Sigmoid colon (tissue), 6 donors: ENCODE measurements at regions not wholly inside any gene's neighbourhood (a gene's known extent, or its start where the extent isn't known, plus 50 kb on each side); places are given as distances from the start of the nearest gene placed in this dataset.
"Not testable (repeated sequence)": the region's sequence is repeated elsewhere in the genome, so short reads cannot be mapped to it uniquely, and the experiment has no call there.

Experiments
- DNase-seq: peaks from one replicate; pipeline ENCODE4 v3.0.0-alpha.2; 2019
- H3K27ac ChIP-seq, 4 donors: fragments of 200-600 bp; sonication (generic); one replicate each; pipeline ENCODE4 v1.5.1; 2016 to 2019; ENCODE audit warnings: mild to moderate bottlenecking in 1 of 4
- H3K27me3 ChIP-seq, 3 donors: fragments of 200-600 bp; sonication (generic); one replicate each; pipeline ENCODE4 v1.5.1; 2019; ENCODE audit warnings: mild to moderate bottlenecking in 1 of 3
- H3K36me3 ChIP-seq, 4 donors: fragments of 200-600 bp; sonication (generic); one replicate each; pipeline ENCODE4 v1.5.1; 2016 to 2019
- H3K4me1 ChIP-seq, 4 donors: fragments of 200-600 bp; sonication (generic); one replicate each; pipeline ENCODE4 v1.5.1; 2017 to 2019
- H3K4me3 ChIP-seq, 4 donors: fragments of 200-600 bp; sonication (generic); one replicate each; pipeline ENCODE4 v1.5.1; 2017 to 2019; ENCODE audit warnings: mild to moderate bottlenecking in 2 of 4, moderate library complexity in 1 of 4
- H3K9me3 ChIP-seq, 4 donors: fragments of 200-600 bp in 3 of 4; sonication (generic) in 3 of 4; one replicate each; pipeline versions ENCODE4 v1.5.1 to v1.6.1; 2013 to 2019
- EP300 ChIP-seq, 4 donors: sonication (generic); formaldehyde crosslinking; IDR thresholded peaks; one replicate each; pipeline ENCODE4 v1.6.1; 2017; ENCODE audit warnings: antibody characterized with exemption in 4 of 4
- POLR2A ChIP-seq, 2 donors: fragments of 450-650 bp; IDR thresholded peaks; one replicate each; pipeline ENCODE4 v1.6.1; 2016; ENCODE audit warnings: antibody characterized with exemption in 2 of 2, mild to moderate bottlenecking in 2 of 2, moderate library complexity in 2 of 2
- POLR2AphosphoS5 ChIP-seq, 4 donors: sonication (generic); formaldehyde crosslinking; IDR thresholded peaks; one replicate each; pipeline ENCODE4 v1.6.1; 2017; ENCODE audit warnings: antibody characterized with exemption in 4 of 4
- WGBS, 2 donors: extraction: QIAGEN DNeasy Blood & Tissue Kit; methylation state at CpG; one replicate each; pipeline ENCODE4 v1.1.7; 2013; 5-methylcytosine and 5-hydroxymethylcytosine counted together
- intact Hi-C: fragments of 100-400 bp; cut with DNase I; formaldehyde crosslinking; loops from one replicate; pipeline ENCODE4 v1.15.1; 2023
- TF ChIP-seq, protein P1 (sequence below), 4 experiments: fragments of 450-650 bp in 3 of 4; fragments of 200-600 bp in 1 of 4; IDR thresholded peaks; one replicate each; pipeline ENCODE4 v1.5.1; 2016 to 2019; ENCODE audit warnings: antibody characterized with exemption in 4 of 4, mild to moderate bottlenecking in 3 of 4, moderate library complexity in 2 of 4
- donor health status: healthy with polysubstance abuse.
- donor health status: healthy.

DNA sequence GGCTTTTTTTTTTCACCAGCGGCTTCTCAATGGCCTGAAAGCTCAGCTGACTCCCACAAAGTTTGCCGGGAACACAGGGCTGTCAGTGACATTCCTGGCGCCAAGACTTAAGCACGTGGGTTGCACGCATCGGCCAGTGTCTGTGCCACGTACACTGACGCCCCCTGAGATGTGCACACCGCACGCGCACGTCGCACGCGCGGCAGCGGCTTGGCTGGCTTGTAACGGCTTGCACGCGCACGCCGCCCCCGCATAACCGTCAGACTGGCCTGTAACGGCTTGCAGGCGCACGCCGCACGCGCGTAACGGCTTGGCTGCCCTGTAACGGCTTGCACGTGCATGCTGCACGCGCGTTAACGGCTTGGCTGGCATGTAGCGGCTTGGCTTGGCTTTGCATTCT, 63.2 kb downstream of the CCDC74A start:
- Histone ChIP-seq H3K27me3 (no peaks in the 10 kb centered on the region), H3K36me3 (no peaks in the 10 kb centered on the region), H3K4me1 (no peaks in the 10 kb centered on the region), H3K27ac (no peak overlapping the region), H3K9me3 (no peaks in the 10 kb centered on the region), H3K4me3 (no peak overlapping the region)
- TF ChIP-seq, protein P1, sequence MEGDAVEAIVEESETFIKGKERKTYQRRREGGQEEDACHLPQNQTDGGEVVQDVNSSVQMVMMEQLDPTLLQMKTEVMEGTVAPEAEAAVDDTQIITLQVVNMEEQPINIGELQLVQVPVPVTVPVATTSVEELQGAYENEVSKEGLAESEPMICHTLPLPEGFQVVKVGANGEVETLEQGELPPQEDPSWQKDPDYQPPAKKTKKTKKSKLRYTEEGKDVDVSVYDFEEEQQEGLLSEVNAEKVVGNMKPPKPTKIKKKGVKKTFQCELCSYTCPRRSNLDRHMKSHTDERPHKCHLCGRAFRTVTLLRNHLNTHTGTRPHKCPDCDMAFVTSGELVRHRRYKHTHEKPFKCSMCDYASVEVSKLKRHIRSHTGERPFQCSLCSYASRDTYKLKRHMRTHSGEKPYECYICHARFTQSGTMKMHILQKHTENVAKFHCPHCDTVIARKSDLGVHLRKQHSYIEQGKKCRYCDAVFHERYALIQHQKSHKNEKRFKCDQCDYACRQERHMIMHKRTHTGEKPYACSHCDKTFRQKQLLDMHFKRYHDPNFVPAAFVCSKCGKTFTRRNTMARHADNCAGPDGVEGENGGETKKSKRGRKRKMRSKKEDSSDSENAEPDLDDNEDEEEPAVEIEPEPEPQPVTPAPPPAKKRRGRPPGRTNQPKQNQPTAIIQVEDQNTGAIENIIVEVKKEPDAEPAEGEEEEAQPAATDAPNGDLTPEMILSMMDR (IDR thresholded peaks at IDR 0.05) = no peak
- TF ChIP-seq POLR2AphosphoS5 (IDR thresholded peaks at IDR 0.05) (no peak), EP300 (IDR thresholded peaks at IDR 0.05) (no peak), POLR2A (IDR thresholded peaks at IDR 0.05) (no peak)
- DNase-seq = no peak
- WGBS, 2 donors = 89 to 90% methylated on average over 39 of the region's 39 CpGs
- intact Hi-C loops = no loop called here

DNA sequence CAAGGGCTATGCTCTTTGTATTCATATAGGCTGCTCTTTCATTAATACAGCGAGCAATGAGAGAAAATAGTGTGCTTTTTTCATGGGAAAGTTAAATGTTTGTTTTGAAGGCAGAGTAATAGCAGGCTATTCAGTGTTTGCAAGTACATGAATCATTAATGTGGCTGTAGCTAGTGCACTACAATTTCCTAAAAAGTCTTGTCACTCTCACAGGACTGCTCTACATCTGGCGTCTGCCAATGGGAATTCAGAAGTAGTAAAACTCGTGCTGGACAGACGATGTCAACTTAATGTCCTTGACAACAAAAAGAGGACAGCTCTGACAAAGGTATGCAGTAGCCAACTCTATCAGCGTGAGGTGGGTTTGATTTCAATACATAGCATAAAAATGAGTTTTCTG, 68.9 kb downstream of the CCDC74A start:
- 16 to 57% methylated on average over 4 to 5 of the region's 5 CpGs for WGBS, 2 donors
- H3K36me3 ChIP-seq, H3K4me1 ChIP-seq, H3K9me3 ChIP-seq, H3K27ac ChIP-seq, H3K27me3 ChIP-seq, H3K4me3 ChIP-seq, DNase-seq, intact Hi-C loops: not testable (repeated sequence)

DNA sequence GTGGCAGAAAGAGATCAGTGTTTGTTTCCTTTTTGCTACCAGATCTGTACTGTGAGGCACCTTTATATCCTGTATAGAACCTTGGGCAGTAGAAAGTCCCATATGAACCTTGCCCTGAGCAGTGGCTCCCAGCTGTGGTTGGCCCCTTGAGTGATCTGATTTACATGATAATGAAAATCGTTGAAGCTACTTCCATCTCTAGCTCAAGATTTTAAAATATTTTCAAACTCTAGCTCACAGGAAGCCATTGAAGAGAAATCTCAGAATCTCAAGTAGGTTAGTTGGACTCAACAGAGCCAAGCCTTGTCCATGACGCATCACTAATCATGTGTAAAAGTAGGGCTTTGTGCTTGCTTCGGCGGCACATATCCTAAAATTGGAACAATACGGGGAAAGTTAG, 74.8 kb downstream of the CCDC74A start:
- intact Hi-C loops, H3K27me3 ChIP-seq, H3K36me3 ChIP-seq, H3K9me3 ChIP-seq, H3K27ac ChIP-seq, DNase-seq, H3K4me1 ChIP-seq, H3K4me3 ChIP-seq: not testable (repeated sequence)
- 78 to 86% methylated on average over 4 of the region's 5 CpGs for WGBS, 2 donors

DNA sequence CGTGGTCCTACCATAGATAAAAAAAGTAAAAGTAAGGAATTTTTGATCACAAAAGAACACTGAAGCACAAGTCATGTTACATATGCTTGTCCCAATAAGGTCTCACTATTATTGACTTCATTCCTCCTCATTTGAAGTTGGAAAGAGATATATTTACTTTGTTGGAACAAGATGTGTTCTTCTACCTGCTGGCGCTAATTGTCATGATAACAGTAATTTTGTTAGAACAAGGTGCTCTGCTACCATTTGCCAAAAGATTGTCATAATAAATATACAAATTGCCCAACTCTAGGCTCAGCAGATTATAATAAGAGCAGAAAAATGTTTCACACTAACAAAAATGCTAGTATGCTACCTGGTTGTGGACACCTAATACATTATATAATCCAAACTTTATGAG, 77.0 kb downstream of the CCDC74A start:
- H3K4me1 ChIP-seq, H3K4me3 ChIP-seq, H3K9me3 ChIP-seq, H3K27ac ChIP-seq, intact Hi-C loops, H3K27me3 ChIP-seq, DNase-seq, H3K36me3 ChIP-seq: not testable (repeated sequence)
- 84 to 91% methylated on average over 2 of the region's 2 CpGs for WGBS, 2 donors

DNA sequence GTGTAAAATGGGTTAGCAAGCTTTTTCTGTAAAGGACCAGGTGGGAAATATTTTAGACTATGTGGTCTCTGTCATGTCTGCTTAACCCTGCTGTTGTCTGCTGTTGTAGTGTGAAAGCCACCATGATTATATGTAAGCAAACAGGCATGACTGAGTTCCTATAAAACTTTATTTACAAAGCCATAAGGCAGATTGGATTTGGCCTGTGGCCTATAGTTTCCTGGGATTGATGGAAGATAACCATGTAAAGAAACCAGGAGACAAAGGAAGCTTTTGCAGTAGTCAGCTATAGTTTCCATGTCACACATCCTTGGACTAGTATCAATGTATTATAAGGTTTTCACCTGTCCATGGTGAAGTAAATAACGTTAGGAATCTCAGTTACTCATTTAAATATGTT, 78.7 kb downstream of the CCDC74A start:
- intact Hi-C loops = not testable (repeated sequence)

DNA sequence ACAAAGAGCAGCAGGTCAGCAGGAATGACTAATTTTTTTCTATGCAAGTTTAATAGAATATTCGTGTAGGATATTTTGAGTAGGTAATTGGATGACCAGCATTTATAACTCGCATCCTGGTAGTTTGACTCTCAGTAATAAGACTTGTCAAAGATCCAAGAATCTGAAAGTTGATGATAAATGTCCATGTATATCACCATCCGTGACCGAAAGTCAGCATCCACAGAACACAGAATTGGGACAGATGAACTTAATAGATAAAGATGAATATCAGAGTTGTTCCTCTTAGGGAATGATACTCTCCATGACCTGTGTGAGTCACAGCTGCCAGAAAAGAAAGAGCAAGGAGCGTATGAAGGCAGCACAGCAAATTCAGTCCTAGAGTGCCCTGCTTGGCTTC, 79.4 kb downstream of the CCDC74A start:
- DNase-seq, H3K9me3 ChIP-seq, H3K36me3 ChIP-seq, H3K4me1 ChIP-seq, H3K27ac ChIP-seq, H3K27me3 ChIP-seq, H3K4me3 ChIP-seq, intact Hi-C loops: not testable (repeated sequence)
- WGBS, 2 donors = 71 to 82% methylated on average over 5 of the region's 5 CpGs

More for the DNA sequence above, 78.7 kb downstream of the CCDC74A start:
- not testable (repeated sequence) for H3K27ac ChIP-seq, H3K27me3 ChIP-seq, H3K4me3 ChIP-seq, H3K4me1 ChIP-seq, DNase-seq, H3K9me3 ChIP-seq, H3K36me3 ChIP-seq
- WGBS, 2 donors = 53 to 75% methylated on average over 1 of the region's 1 CpG

DNA sequence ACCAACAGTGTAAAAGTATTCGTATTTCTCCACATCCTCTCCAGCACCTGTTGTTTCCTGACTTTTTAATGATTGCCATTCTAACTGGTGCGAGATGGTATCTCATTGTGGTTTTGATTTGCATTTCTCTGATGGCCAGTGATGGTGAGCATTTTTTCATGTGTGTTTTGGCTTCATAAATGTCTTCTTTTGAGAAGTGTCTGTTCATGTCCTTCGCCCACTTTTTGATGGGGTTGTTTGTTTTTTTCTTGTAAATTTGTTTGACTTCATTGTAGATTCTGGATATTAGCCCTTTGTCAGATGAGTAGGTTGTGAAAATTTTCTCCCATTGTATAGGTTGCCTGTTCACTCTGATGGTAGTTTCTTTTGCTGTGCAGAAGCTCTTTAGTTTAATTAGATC, 86.9 kb downstream of the CCDC74A start:
- intact Hi-C loops, H3K4me3 ChIP-seq, DNase-seq, H3K27ac ChIP-seq, H3K9me3 ChIP-seq, H3K36me3 ChIP-seq, H3K27me3 ChIP-seq, H3K4me1 ChIP-seq: not testable (repeated sequence)
- 80 to 87% methylated on average over 3 of the region's 3 CpGs for WGBS, 2 donors

DNA sequence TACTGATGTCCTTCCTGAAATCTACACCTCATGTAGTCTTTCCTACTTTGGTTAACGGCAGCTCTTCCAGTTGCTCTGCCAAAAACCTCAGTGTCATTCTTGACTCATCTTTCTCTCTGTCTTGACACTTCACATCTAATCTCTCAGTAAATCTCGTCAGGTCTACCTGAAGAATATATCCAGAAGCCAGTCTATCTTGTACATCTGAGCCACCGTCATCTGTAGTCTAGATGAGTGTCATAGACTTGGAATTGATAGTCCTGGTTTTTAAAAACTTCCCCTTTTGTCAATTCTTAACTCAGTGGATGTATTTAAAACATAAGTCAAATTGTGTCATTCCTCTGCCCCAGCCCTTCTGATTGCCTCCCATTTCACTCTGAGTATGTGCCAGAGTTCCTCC, 90.6 kb downstream of the CCDC74A start:
- 86 to 87% methylated on average over 3 of the region's 3 CpGs for WGBS, 2 donors
- intact Hi-C loops = not testable (repeated sequence)

DNA sequence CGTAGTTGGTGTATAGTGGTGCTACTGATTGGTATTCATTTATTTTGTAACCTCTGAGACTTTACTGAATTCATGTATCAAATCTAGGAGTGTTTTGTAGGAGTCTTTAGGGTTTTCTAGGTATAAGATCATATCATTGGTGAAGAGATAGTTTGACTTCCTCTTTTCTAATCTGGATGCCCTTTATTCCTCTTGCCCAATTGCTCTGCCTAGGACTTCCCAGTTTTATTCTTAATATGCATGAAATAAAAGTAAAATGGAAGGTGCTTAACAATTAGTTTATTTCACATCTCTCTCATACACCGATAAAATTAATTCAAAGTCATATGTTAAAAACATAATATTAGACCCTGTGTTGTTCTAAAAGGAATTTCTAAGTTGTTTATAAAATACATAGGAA, 95.2 kb downstream of the CCDC74A start:
- 90 to 94% methylated on average over 2 of the region's 2 CpGs for WGBS, 2 donors
- intact Hi-C loops = not testable (repeated sequence)

More for the DNA sequence above, 90.6 kb downstream of the CCDC74A start:
- not testable (repeated sequence) for H3K4me3 ChIP-seq, H3K36me3 ChIP-seq, DNase-seq, H3K27ac ChIP-seq, H3K27me3 ChIP-seq, H3K4me1 ChIP-seq, H3K9me3 ChIP-seq

DNA sequence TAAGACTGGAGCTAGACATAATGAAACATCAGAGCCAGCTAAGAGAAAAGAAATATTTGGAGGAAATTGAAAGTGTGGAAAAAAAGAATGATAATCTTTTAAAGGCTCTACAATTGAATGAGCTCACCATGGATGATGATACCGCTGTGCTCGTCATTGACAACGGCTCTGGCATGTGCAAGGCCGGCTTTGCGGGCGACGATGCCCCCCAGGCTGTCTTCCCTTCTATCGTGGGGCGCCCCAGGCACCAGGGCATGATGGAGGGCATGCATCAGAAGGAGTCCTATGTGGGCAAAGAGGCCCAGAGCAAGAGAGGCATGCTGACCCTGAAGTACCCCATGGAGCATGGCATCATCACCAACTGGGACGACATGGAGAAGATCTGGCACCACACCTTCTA, 98.3 kb downstream of the CCDC74A start:
- DNase-seq, intact Hi-C loops, H3K36me3 ChIP-seq, H3K4me1 ChIP-seq, H3K27ac ChIP-seq, H3K27me3 ChIP-seq, H3K4me3 ChIP-seq, H3K9me3 ChIP-seq: not testable (repeated sequence)
- 80 to 90% methylated on average over 10 of the region's 10 CpGs for WGBS, 2 donors

More for the DNA sequence above, 95.2 kb downstream of the CCDC74A start:
- not testable (repeated sequence) for H3K9me3 ChIP-seq, DNase-seq, H3K36me3 ChIP-seq, H3K27me3 ChIP-seq, H3K4me1 ChIP-seq, H3K27ac ChIP-seq, H3K4me3 ChIP-seq

DNA sequence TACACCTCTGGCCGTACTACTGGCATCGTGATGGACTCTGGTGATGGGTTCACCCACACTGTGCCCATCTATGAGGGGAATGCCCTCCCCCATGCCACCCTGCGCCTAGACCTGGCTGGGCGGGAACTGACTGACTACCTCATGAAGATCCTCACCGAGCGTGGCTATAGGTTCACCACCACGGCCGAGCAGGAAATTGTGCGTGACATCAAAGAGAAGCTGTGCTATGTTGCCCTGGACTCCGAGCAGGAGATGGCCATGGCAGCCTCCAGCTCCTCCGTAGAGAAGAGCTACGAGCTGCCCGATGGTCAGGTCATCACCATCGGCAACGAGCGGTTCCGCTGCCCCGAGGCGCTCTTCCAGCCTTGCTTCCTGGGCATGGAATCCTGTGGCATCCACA, 98.9 kb downstream of the CCDC74A start:
- H3K9me3 ChIP-seq, DNase-seq, H3K27ac ChIP-seq, H3K4me3 ChIP-seq, H3K27me3 ChIP-seq, intact Hi-C loops, H3K36me3 ChIP-seq, H3K4me1 ChIP-seq: not testable (repeated sequence)
- 91% methylated on average over 19 of the region's 19 CpGs for WGBS, 2 donors

DNA sequence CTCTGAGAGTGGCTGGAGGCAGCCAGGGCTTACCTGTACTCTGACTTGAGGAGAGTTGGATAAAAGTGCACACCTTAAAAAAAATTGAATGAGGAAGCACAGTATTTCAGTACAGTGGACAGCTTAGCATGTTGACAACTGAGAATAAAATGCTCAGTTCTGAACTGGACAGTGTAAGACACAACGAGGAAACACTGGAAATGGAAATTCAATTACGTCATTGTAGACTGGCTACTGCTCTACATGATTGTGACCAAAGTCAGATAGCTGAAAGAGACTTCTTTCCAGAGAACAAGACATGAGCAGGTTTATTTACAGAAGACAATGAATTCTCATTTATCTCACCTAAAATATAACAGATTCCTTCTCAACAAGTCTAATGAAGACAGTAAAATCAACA, 100.1 kb downstream of the CCDC74A start:
- H3K36me3 ChIP-seq, H3K4me1 ChIP-seq, H3K9me3 ChIP-seq, DNase-seq, H3K27ac ChIP-seq, H3K4me3 ChIP-seq, intact Hi-C loops, H3K27me3 ChIP-seq: not testable (repeated sequence)
- 54 to 59% methylated on average over 2 of the region's 2 CpGs for WGBS, 2 donors

DNA sequence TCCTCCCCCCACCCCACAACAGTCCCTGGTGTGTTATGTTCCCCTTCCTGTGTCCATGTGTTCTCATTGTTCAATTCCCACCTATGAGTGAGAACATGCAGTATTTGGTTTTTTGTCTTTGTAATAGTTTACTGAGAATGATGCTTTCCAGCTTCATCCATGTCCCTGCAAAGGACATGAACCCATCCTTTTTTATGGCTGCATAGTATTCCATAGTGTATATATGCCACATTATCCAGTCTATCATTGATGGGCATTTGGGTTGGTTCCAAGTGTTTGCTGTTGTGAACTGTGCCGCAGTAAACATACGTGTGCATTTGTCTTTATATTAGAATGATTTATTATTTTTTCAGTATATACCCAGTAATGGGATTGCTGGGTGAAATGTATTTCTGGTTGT, 104.0 kb downstream of the CCDC74A start:
- H3K36me3 ChIP-seq, intact Hi-C loops, H3K27ac ChIP-seq, H3K4me3 ChIP-seq, H3K27me3 ChIP-seq, H3K9me3 ChIP-seq, DNase-seq, H3K4me1 ChIP-seq: not testable (repeated sequence)
- WGBS, 2 donors = 96 to 98% methylated on average over 2 of the region's 2 CpGs
